Fibroblast of lung (primary cell): ENCODE measurements at regions not wholly inside any gene's neighbourhood (a gene's known extent, or its start where the extent isn't known, plus 50 kb on each side); places are given as distances from the start of the nearest gene placed in this dataset.

Experiments used
- DNase-seq, 2 donors: peaks; one replicate each; pipeline versions ENCODE4 v3.0.0 to v3.0.0-alpha.2; 2010; ENCODE audit warnings: low read depth in 2 of 2
- H2AFZ ChIP-seq: 2 replicates; pipeline ENCODE4 v1.5.1; 2012; ENCODE audit warnings: low read length, control low read depth, inconsistent platforms
- H3K27ac ChIP-seq: 2 replicates; pipeline ENCODE4 v1.5.1; 2011; ENCODE audit warnings: low read length, control low read depth; ENCODE audit not compliant: insufficient read depth
- H3K27me3 ChIP-seq: 2 replicates; pipeline ENCODE4 v1.5.1; 2011; ENCODE audit warnings: mild to moderate bottlenecking, low read length; ENCODE audit not compliant: control insufficient read depth, insufficient read depth
- H3K36me3 ChIP-seq: 2 replicates; pipeline ENCODE4 v1.5.1; 2011; ENCODE audit warnings: low read length; ENCODE audit not compliant: control insufficient read depth, insufficient read depth
- H3K4me1 ChIP-seq: 2 replicates; pipeline ENCODE4 v1.5.1; 2011; ENCODE audit warnings: low read length; ENCODE audit not compliant: control insufficient read depth, insufficient read depth; ENCODE audit errors: extremely low read depth
- H3K4me2 ChIP-seq: 2 replicates; pipeline ENCODE4 v1.5.1; 2011; ENCODE audit warnings: low read length, control low read depth; ENCODE audit not compliant: insufficient read depth; ENCODE audit errors: extremely low read depth
- H3K4me3 ChIP-seq, 4 experiments: fragments of 200-600 bp in 1 of 4; sonication (generic) in 1 of 4; replicated peaks in 1 of 4; 2 replicates each; pipeline ENCODE4 v1.5.1; 2011 to 2016; ENCODE audit warnings: low read length in 4 of 4, low read depth in 3 of 4, mild to moderate bottlenecking in 3 of 4, control low read depth in 2 of 4, inconsistent platforms in 1 of 4, mixed read lengths in 1 of 4; ENCODE audit not compliant: insufficient read depth in 1 of 4; ENCODE audit errors: control extremely low read depth in 1 of 4
- H3K79me2 ChIP-seq: 2 replicates; pipeline ENCODE4 v1.5.1; 2012; ENCODE audit warnings: mild to moderate bottlenecking, low read length, inconsistent platforms; ENCODE audit not compliant: control insufficient read depth, insufficient read depth
- H3K9ac ChIP-seq: 2 replicates; pipeline ENCODE4 v1.5.1; 2011; ENCODE audit warnings: mild to moderate bottlenecking, low read length, control low read depth; ENCODE audit not compliant: insufficient read depth
- H3K9me3 ChIP-seq: 2 replicates; pipeline ENCODE4 v1.5.1; 2012; ENCODE audit warnings: low read depth, low read length; ENCODE audit not compliant: control insufficient read depth, insufficient read depth
- H4K20me1 ChIP-seq: 2 replicates; pipeline ENCODE4 v1.5.1; 2011; ENCODE audit warnings: low read length; ENCODE audit not compliant: control insufficient read depth, insufficient read depth; ENCODE audit errors: extremely low read depth
- EZH2 ChIP-seq: IDR thresholded peaks from 2 replicates; pipeline ENCODE4 v1.5.1; 2012; ENCODE audit warnings: low read length, control low read depth, mild to moderate bottlenecking; ENCODE audit errors: missing control alignments
- TF ChIP-seq, protein P1 (sequence below), 2 donors: IDR thresholded peaks in 1 of 2; conservative IDR thresholded peaks in 1 of 2; 1 replicate in 1 of 2; 2 replicates in 1 of 2; pipeline ENCODE4 v1.5.1; 2011 to 2012; ENCODE audit warnings: low read length in 2 of 2, control low read depth in 1 of 2, inconsistent platforms in 1 of 2, low read depth in 1 of 2, mild to moderate bottlenecking in 1 of 2

- DNase-seq: no peak
- no peaks in the 10 kb centered on the region for H3K27me3 ChIP-seq
- peaks cover 5% of the 10 kb centered on the region for H3K4me1 ChIP-seq
- no peak overlapping the region for H3K9ac ChIP-seq
- TF ChIP-seq, protein P1, sequence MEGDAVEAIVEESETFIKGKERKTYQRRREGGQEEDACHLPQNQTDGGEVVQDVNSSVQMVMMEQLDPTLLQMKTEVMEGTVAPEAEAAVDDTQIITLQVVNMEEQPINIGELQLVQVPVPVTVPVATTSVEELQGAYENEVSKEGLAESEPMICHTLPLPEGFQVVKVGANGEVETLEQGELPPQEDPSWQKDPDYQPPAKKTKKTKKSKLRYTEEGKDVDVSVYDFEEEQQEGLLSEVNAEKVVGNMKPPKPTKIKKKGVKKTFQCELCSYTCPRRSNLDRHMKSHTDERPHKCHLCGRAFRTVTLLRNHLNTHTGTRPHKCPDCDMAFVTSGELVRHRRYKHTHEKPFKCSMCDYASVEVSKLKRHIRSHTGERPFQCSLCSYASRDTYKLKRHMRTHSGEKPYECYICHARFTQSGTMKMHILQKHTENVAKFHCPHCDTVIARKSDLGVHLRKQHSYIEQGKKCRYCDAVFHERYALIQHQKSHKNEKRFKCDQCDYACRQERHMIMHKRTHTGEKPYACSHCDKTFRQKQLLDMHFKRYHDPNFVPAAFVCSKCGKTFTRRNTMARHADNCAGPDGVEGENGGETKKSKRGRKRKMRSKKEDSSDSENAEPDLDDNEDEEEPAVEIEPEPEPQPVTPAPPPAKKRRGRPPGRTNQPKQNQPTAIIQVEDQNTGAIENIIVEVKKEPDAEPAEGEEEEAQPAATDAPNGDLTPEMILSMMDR (conservative IDR thresholded peaks at IDR 0.05 in 1 of 2, IDR thresholded peaks at IDR 0.05 in 1 of 2; ENCODE audit: low read depth in 1 of 2, low read length in 2 of 2): no peak
- no peak for TF ChIP-seq EZH2
- H4K20me1 ChIP-seq: no peaks in the 10 kb centered on the region
- H3K36me3 ChIP-seq: no peaks in the 10 kb centered on the region
- no peak overlapping the region for H3K27ac ChIP-seq
- no peak overlapping the region for H2AFZ ChIP-seq
- H3K79me2 ChIP-seq: no peaks in the 10 kb centered on the region
- H3K4me3 ChIP-seq: no peak overlapping the region
- no peaks in the 10 kb centered on the region for H3K9me3 ChIP-seq
- no peak overlapping the region for H3K4me2 ChIP-seq
These were observed 356.2 kb downstream of the LPIN1 start for GRCh38 chr2:12102679-12103078.

DNA sequence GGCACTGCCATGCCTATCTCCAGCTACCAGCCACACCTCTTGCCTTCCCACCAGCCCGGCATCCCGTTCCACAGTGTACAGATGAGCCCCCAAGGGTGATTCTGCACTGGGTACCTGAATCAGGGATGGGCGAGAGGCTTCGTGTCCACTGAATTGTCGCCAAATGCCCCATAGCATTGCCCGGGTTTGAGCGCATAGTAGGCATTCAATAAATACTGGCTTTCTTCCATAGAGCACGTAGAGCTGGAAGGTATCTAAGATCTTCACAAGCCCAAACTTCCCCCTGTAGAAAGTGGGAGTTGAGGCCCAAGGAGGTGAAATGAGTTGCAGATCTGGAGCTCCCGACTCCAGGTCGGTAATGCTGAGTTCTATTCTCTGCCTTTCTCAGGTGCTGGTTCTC is 358.7 kb downstream of the LPIN1 start:
- no peaks in the 10 kb centered on the region for H3K79me2 ChIP-seq
- no peaks in the 10 kb centered on the region for H3K27me3 ChIP-seq
- H3K9ac ChIP-seq: no peak overlapping the region
- H3K4me3 ChIP-seq: no peak overlapping the region
- H3K36me3 ChIP-seq: no peaks in the 10 kb centered on the region
- no peak overlapping the region for H3K27ac ChIP-seq
- no peaks in the 10 kb centered on the region for H4K20me1 ChIP-seq
- TF ChIP-seq EZH2: no peak
- TF ChIP-seq, protein P1 (conservative IDR thresholded peaks at IDR 0.05 in 1 of 2, IDR thresholded peaks at IDR 0.05 in 1 of 2; ENCODE audit: low read depth in 1 of 2, low read length in 2 of 2): no peak
- no peak for DNase-seq
- H3K4me1 ChIP-seq: peaks cover 9% of the 10 kb centered on the region
- no peak overlapping the region for H2AFZ ChIP-seq
- H3K9me3 ChIP-seq: no peaks in the 10 kb centered on the region
- H3K4me2 ChIP-seq: no peak overlapping the region

DNA sequence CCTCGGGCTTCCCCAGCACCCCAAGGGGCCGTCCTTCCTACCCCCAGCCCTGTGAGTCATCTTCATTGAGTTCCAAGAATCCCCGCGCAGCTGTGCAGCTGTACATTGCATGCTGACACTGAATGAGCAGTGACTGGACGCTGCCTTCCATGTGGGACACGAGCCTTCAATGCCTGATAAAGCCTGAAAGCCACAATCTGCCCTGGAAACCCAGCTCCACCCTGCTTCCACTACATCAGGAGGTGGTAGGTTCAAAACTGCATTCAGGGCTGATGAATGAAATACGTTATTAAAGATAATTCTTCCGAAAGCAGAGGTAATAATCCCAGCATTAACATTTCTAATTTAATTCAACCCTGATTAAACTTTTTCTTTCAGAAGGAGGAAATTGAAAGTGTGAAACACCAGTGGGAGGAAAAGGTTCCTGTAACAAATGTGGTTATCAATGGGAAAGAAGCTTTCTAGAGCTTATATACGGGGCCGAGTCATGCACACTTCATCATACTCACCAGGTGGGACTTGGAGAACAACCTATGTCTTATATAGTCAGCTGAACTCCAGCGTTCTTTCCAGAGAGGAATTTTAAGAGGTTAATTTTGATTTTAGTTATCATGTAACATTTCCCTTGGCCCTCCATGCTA is 360.1 kb downstream of the LPIN1 start:
- H3K79me2 ChIP-seq: no peaks in the 10 kb centered on the region
- no peaks in the 10 kb centered on the region for H3K9me3 ChIP-seq
- TF ChIP-seq, protein P1 (conservative IDR thresholded peaks at IDR 0.05 in 1 of 2, IDR thresholded peaks at IDR 0.05 in 1 of 2; ENCODE audit: low read depth in 1 of 2, low read length in 2 of 2): no peak
- TF ChIP-seq EZH2: no peak
- H3K27me3 ChIP-seq: no peaks in the 10 kb centered on the region
- DNase-seq: peak; percentile 99
- no peaks in the 10 kb centered on the region for H4K20me1 ChIP-seq
- H2AFZ ChIP-seq: no peak overlapping the region
- no peaks in the 10 kb centered on the region for H3K36me3 ChIP-seq
- H3K4me3 ChIP-seq: no peak overlapping the region
- H3K27ac ChIP-seq: peak overlapping the region; percentile 37
- H3K9ac ChIP-seq: no peak overlapping the region
- peak overlapping the region; percentile 4 for H3K4me2 ChIP-seq
- H3K4me1 ChIP-seq: peaks cover 9% of the 10 kb centered on the region
